Gastroesophageal sphincter (tissue), 3 donors: ENCODE measurements at regions not wholly inside any gene's neighbourhood (a gene's known extent, or its start where the extent isn't known, plus 50 kb on each side); places are given as distances from the start of the nearest gene placed in this dataset.

Experiments
- EP300 ChIP-seq: sonication (generic); formaldehyde crosslinking; IDR thresholded peaks from one replicate; pipeline ENCODE4 v1.6.1; 2017; ENCODE audit warnings: antibody characterized with exemption, mild to moderate bottlenecking
- POLR2A ChIP-seq, 2 donors: fragments of 450-650 bp; IDR thresholded peaks; one replicate each; pipeline ENCODE4 v1.6.1; 2017; ENCODE audit warnings: antibody characterized with exemption in 2 of 2, mild to moderate bottlenecking in 2 of 2, moderate library complexity in 1 of 2
- POLR2AphosphoS5 ChIP-seq: sonication (generic); formaldehyde crosslinking; IDR thresholded peaks from one replicate; pipeline ENCODE4 v1.6.1; 2017; ENCODE audit warnings: antibody characterized with exemption
- TF ChIP-seq, protein P1 (sequence below), 4 experiments: fragments of 200-600 bp in 2 of 4; fragments of 450-650 bp in 2 of 4; sonication (generic) in 1 of 4; IDR thresholded peaks; one replicate each; pipeline ENCODE4 v1.5.1; 2017 to 2019; ENCODE audit warnings: antibody characterized with exemption in 4 of 4, mild to moderate bottlenecking in 2 of 4, moderate library complexity in 2 of 4

DNA sequence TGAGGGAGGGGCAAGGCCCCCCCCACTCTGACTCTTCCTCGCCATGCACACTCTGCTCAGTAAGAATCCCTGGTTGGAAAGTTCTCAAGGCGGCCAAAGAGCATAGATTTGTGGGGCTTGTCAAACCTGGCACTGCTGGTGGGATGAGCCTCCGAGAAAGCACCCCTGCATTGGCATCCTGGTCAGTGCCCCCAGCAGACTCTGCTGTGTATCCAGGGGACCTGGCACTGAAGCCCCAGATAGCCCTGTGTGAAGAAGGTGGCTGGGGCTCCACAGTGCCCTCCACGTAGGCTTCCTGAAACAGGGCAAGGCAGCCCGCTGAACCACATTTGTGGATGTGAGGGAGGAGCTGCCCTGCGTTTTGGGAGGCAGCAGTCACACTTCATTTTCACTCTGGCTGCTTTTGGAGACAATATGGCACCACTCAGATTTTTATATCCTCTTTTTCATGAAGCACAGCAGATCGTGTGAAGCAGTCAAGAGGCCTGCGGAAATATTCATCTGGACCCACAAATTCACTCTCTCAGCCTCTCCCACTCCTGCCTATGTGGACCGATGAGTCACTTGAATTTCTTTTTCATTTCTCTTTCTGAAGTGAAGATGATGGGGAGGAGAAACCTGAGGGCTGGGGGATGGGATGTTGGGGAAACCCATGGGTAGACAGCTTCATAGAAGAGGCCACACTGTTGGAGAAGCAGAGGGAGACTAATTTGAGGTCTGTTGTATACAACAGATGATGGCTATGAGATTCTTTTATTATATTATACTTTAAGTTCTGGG lies 88.7 kb upstream of the BCL6 start:
- TF ChIP-seq, protein P1, sequence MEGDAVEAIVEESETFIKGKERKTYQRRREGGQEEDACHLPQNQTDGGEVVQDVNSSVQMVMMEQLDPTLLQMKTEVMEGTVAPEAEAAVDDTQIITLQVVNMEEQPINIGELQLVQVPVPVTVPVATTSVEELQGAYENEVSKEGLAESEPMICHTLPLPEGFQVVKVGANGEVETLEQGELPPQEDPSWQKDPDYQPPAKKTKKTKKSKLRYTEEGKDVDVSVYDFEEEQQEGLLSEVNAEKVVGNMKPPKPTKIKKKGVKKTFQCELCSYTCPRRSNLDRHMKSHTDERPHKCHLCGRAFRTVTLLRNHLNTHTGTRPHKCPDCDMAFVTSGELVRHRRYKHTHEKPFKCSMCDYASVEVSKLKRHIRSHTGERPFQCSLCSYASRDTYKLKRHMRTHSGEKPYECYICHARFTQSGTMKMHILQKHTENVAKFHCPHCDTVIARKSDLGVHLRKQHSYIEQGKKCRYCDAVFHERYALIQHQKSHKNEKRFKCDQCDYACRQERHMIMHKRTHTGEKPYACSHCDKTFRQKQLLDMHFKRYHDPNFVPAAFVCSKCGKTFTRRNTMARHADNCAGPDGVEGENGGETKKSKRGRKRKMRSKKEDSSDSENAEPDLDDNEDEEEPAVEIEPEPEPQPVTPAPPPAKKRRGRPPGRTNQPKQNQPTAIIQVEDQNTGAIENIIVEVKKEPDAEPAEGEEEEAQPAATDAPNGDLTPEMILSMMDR (IDR thresholded peaks at IDR 0.05) = no peak
- TF ChIP-seq POLR2AphosphoS5 (no peak), POLR2A (IDR thresholded peaks at IDR 0.05) (no peak), EP300 (no peak)
